Parathyroid adenoma (tissue), 2 donors: ENCODE measurements at regions not wholly inside any gene's neighbourhood (a gene's known extent, or its start where the extent isn't known, plus 50 kb on each side); places are given as distances from the start of the nearest gene placed in this dataset.

Source experiments
- H2AFZ ChIP-seq: fragments of 300-600 bp; sonication (generic); one replicate; pipeline ENCODE4 v1.7.0; 2017; ENCODE audit warnings: antibody characterized with exemption, mild to moderate bottlenecking
- H3K27ac ChIP-seq: fragments of 300-600 bp; sonication (generic); one replicate; pipeline ENCODE4 v1.7.0; 2017
- H3K27me3 ChIP-seq: fragments of 300-600 bp; sonication (generic); one replicate; pipeline ENCODE4 v1.7.0; 2017; ENCODE audit warnings: low read length; ENCODE audit not compliant: control insufficient read depth, insufficient read depth
- H3K36me3 ChIP-seq: fragments of 300-600 bp; sonication (generic); one replicate; pipeline ENCODE4 v1.7.0; 2017; ENCODE audit warnings: low read length; ENCODE audit not compliant: control insufficient read depth, insufficient read depth
- H3K4me1 ChIP-seq: fragments of 300-600 bp; sonication (generic); one replicate; pipeline ENCODE4 v1.7.0; 2017; ENCODE audit warnings: control low read depth
- H3K4me2 ChIP-seq: fragments of 300-600 bp; sonication (generic); one replicate; pipeline ENCODE4 v1.7.0; 2017; ENCODE audit warnings: low read length
- H3K4me3 ChIP-seq: fragments of 300-600 bp; sonication (generic); one replicate; pipeline ENCODE4 v1.7.0; 2017; ENCODE audit warnings: low read depth, low read length
- H3K79me2 ChIP-seq: fragments of 300-600 bp; sonication (generic); one replicate; pipeline ENCODE4 v1.7.0; 2017; ENCODE audit warnings: control low read depth
- H3K9ac ChIP-seq: fragments of 300-600 bp; sonication (generic); one replicate; pipeline ENCODE4 v1.7.0; 2017; ENCODE audit warnings: mild to moderate bottlenecking
- H3K9me3 ChIP-seq: fragments of 300-600 bp; sonication (generic); one replicate; pipeline ENCODE4 v1.7.0; 2017; ENCODE audit warnings: low read length; ENCODE audit not compliant: control insufficient read depth
- CTCF ChIP-seq: fragments of 300-600 bp; sonication (generic); IDR thresholded peaks from one replicate; pipeline ENCODE4 v1.7.0; 2017; ENCODE audit warnings: antibody characterized with exemption, mild to moderate bottlenecking
- donor health status: primary hyperparathyroidism.

- H3K4me3 ChIP-seq = no peak overlapping the region
- H3K79me2 ChIP-seq = no peaks in the 10 kb centered on the region
- H3K36me3 ChIP-seq = no peaks in the 10 kb centered on the region
- H3K27ac ChIP-seq = no peak overlapping the region
- TF ChIP-seq CTCF = no peak
- no peaks in the 10 kb centered on the region for H3K4me1 ChIP-seq
- H3K4me2 ChIP-seq = no peak overlapping the region
- no peaks in the 10 kb centered on the region for H3K27me3 ChIP-seq
- no peak overlapping the region for H3K9ac ChIP-seq
- H2AFZ ChIP-seq = no peak overlapping the region
- H3K9me3 ChIP-seq = no peaks in the 10 kb centered on the region
These were observed 431.4 kb downstream of the PDCD6IP start for GRCh38 chr3:34229876-34230275.

- Histone ChIP-seq H3K4me3 (no peak overlapping the region), H3K27me3 (no peaks in the 10 kb centered on the region), H3K4me1 (no peaks in the 10 kb centered on the region), H3K9ac (no peak overlapping the region), H3K4me2 (no peak overlapping the region), H3K79me2 (no peaks in the 10 kb centered on the region), H3K9me3 (no peaks in the 10 kb centered on the region), H3K36me3 (no peaks in the 10 kb centered on the region), H3K27ac (no peak overlapping the region), H2AFZ (no peak overlapping the region)
- no peak for TF ChIP-seq CTCF
These were observed 436.7 kb downstream of the PDCD6IP start for GRCh38 chr3:34235096-34235495.

GRCh38 chr3:34237946-34238345 lies 439.5 kb downstream of the PDCD6IP start:
- Histone ChIP-seq H3K9me3 (no peaks in the 10 kb centered on the region), H2AFZ (no peak overlapping the region), H3K4me3 (no peak overlapping the region), H3K9ac (no peak overlapping the region), H3K36me3 (no peaks in the 10 kb centered on the region), H3K4me2 (no peak overlapping the region), H3K27me3 (no peaks in the 10 kb centered on the region), H3K4me1 (no peaks in the 10 kb centered on the region), H3K27ac (no peak overlapping the region), H3K79me2 (no peaks in the 10 kb centered on the region)
- no peak for TF ChIP-seq CTCF

- TF ChIP-seq CTCF = no peak
- Histone ChIP-seq H3K4me3 (no peak overlapping the region), H3K9ac (no peak overlapping the region), H3K27me3 (no peaks in the 10 kb centered on the region), H3K27ac (no peak overlapping the region), H3K36me3 (no peaks in the 10 kb centered on the region), H2AFZ (no peak overlapping the region), H3K4me2 (no peak overlapping the region), H3K79me2 (no peaks in the 10 kb centered on the region), H3K4me1 (no peaks in the 10 kb centered on the region), H3K9me3 (no peaks in the 10 kb centered on the region)
These were observed 440.0 kb downstream of the PDCD6IP start for GRCh38 chr3:34238407-34238806.

GRCh38 chr3:34239287-34239686 lies 440.9 kb downstream of the PDCD6IP start:
- H3K27ac ChIP-seq = no peak overlapping the region
- no peak for TF ChIP-seq CTCF
- H3K9ac ChIP-seq = no peak overlapping the region
- H3K36me3 ChIP-seq = no peaks in the 10 kb centered on the region
- H3K4me3 ChIP-seq = no peak overlapping the region
- H3K79me2 ChIP-seq = no peaks in the 10 kb centered on the region
- no peak overlapping the region for H2AFZ ChIP-seq
- no peaks in the 10 kb centered on the region for H3K27me3 ChIP-seq
- H3K4me1 ChIP-seq = no peaks in the 10 kb centered on the region
- no peak overlapping the region for H3K4me2 ChIP-seq
- no peaks in the 10 kb centered on the region for H3K9me3 ChIP-seq
